K562 (cell line): ENCODE measurements at regions not wholly inside any gene's neighbourhood (a gene's known extent, or its start where the extent isn't known, plus 50 kb on each side); places are given as distances from the start of the nearest gene placed in this dataset.

Experiments used
- ATAC-seq: fragments of 200-7000 bp; cut with Tn5 transposase; 3 replicates; pipeline ENCODE4 v1.9.1; 2020; ENCODE audit warnings: moderate library complexity
- BruUV-seq: library from RNA; stranded (reverse); fragments of 400-500 nt; replicated peaks from 2 replicates; lab custom pipeline; 2021; lab: Mats Ljungman, UMichigan
- CTCF ChIA-PET: fragments of 300-600 bp; formaldehyde crosslinking; extraction: SDS; loops from one replicate; lab custom pipeline; 2021; ENCODE audit warnings: low intra/inter-chr PET ratio; lab: Yijun Ruan, JAX
- POLR2A ChIA-PET: fragments of 300-600, 350-650 bp; sonication (Branson Sonifier 250); formaldehyde crosslinking; extraction: SDS; loops from one replicate; lab custom pipeline; 2021; ENCODE audit warnings: antibody characterized with exemption, inconsistent platforms; lab: Yijun Ruan, JAX
- DNase-seq, 4 experiments: peaks; one replicate each; pipeline versions ENCODE4 v3.0.0 to v3.0.0-alpha.2; 2011 to 2018; ENCODE audit warnings: low spot score in 3 of 4, mixed read lengths in 3 of 4; ENCODE audit errors: extremely low read depth in 1 of 4
- FAIRE-seq: peaks from 2 replicates; lab custom pipeline; 2011; peaks lifted over from hg19 to GRCh38; lab: Jason Lieb, UNC
- H2AFZ ChIP-seq: 2 replicates; pipeline ENCODE4 v1.6.0; 2011; ENCODE audit warnings: low read depth, low read length, control low read depth, inconsistent platforms
- H3K27ac ChIP-seq: fragments of 200-600 bp; 3 replicates; pipeline ENCODE4 v1.8.0; 2011; ENCODE audit warnings: low read depth, mild to moderate bottlenecking, control low read depth, inconsistent platforms, low read length, moderate library complexity, mixed read lengths; ENCODE audit errors: extremely low read depth
- H3K27me3 ChIP-seq, 2 experiments: fragments of 300-600 bp in 1 of 2; 2 replicates in 1 of 2; 3 replicates in 1 of 2; pipeline versions ENCODE4 v1.6.0 to v1.8.0; 2011; ENCODE audit warnings: inconsistent platforms in 2 of 2, low read length in 2 of 2, mild to moderate bottlenecking in 1 of 2, mixed read lengths in 1 of 2, moderate library complexity in 1 of 2; ENCODE audit not compliant: control insufficient read depth in 2 of 2, insufficient read depth in 2 of 2
- H3K36me3 ChIP-seq: fragments of 300-600 bp; 3 replicates; pipeline ENCODE4 v1.8.0; 2011; ENCODE audit warnings: mild to moderate bottlenecking, low read length, inconsistent platforms; ENCODE audit not compliant: control insufficient read depth, insufficient read depth
- H3K4me1 ChIP-seq, 2 experiments: fragments of 200-600 bp in 1 of 2; replicated peaks in 1 of 2; 2 replicates in 1 of 2; 3 replicates in 1 of 2; pipeline versions ENCODE4 v1.5.1 to v1.8.0; 2011; ENCODE audit warnings: inconsistent platforms in 2 of 2, low read length in 2 of 2, mild to moderate bottlenecking in 1 of 2, mixed read lengths in 1 of 2, moderate library complexity in 1 of 2; ENCODE audit not compliant: control insufficient read depth in 2 of 2, insufficient read depth in 2 of 2
- H3K4me2 ChIP-seq: 2 replicates; pipeline ENCODE4 v1.6.1; 2011; ENCODE audit warnings: low read length, control low read depth, inconsistent platforms, mixed read lengths; ENCODE audit not compliant: insufficient read depth
- H3K4me3 ChIP-seq: fragments of 200-600 bp; sonication (generic), shearing (Covaris generic); 2 replicates; pipeline ENCODE4 v1.5.1; 2016; ENCODE audit warnings: control low read depth, inconsistent platforms
- H3K79me2 ChIP-seq: fragments of 200-600 bp; 3 replicates; pipeline ENCODE4 v1.8.0; 2011; ENCODE audit warnings: low read length, inconsistent platforms; ENCODE audit not compliant: control insufficient read depth, insufficient read depth
- H3K9ac ChIP-seq, 2 experiments: 2 replicates each; pipeline versions ENCODE4 v1.6.0 to v1.6.1; 2011; ENCODE audit warnings: low read depth in 2 of 2, low read length in 2 of 2, control low read depth in 1 of 2, inconsistent platforms in 1 of 2, mild to moderate bottlenecking in 1 of 2, mixed read lengths in 1 of 2; ENCODE audit not compliant: insufficient read depth in 1 of 2
- H3K9me1 ChIP-seq: one replicate; pipeline ENCODE4 v1.6.0; 2011; ENCODE audit warnings: inconsistent platforms, mild to moderate bottlenecking, low read length, moderate library complexity; ENCODE audit not compliant: control insufficient read depth, insufficient read depth
- H3K9me3 ChIP-seq: replicated peaks from 2 replicates; pipeline ENCODE4 v1.5.1; 2011; ENCODE audit warnings: low read depth, low read length, inconsistent platforms; ENCODE audit not compliant: control insufficient read depth, insufficient read depth
- H4K20me1 ChIP-seq: replicated peaks from 2 replicates; pipeline ENCODE4 v1.6.1; 2011; ENCODE audit warnings: low read length, inconsistent platforms, mixed read lengths; ENCODE audit not compliant: control insufficient read depth, insufficient read depth
- PATZ1 ChIP-seq: fragments of 250-450 bp; sonication (Bioruptor Pico); IDR thresholded peaks from 2 replicates; pipeline ENCODE4 v1.5.0; 2020; ENCODE audit warnings: mild to moderate bottlenecking, borderline replicate concordance
- TRIM24 ChIP-seq, 2 experiments: fragments of 450-650 bp; IDR thresholded peaks; 2 replicates each; pipeline ENCODE4 v1.6.1; 2016
- ZNF121 ChIP-seq: sonication (generic); formaldehyde crosslinking; conservative IDR thresholded peaks from 2 replicates; pipeline ENCODE4 v1.8.0; 2022; ENCODE audit warnings: missing genetic modification reagents
- WGBS: fragments of 100-300 bp; shearing (Covaris generic); methylation state at CpG from one replicate; pipeline ENCODE4 v1.1.6; 2016; ENCODE audit warnings: low coverage, mixed read lengths; ENCODE audit not compliant: insufficient coverage; ENCODE audit errors: missing lambda C conversion rate; 5-methylcytosine and 5-hydroxymethylcytosine counted together
- in situ Hi-C: fragments of 300-500 bp; cut with MboI; formaldehyde crosslinking; loops from 4 replicates; pipeline ENCODE4 v1.15.0; 2018; ENCODE audit warnings: inconsistent platforms, mixed read lengths
- intact Hi-C: fragments of 100-400 bp; cut with micrococcal nuclease; formaldehyde crosslinking; loops from 2 replicates; pipeline ENCODE4 v1.14.2; 2022
- TF ChIP-seq, protein P1 (sequence below), 2 experiments: fragments of 450-650 bp in 1 of 2; IDR thresholded peaks; 2 replicates each; pipeline ENCODE4 v1.6.1; 2011 to 2017; ENCODE audit warnings: low read depth in 2 of 2, antibody characterized with exemption in 1 of 2, borderline replicate concordance in 1 of 2, low read length in 1 of 2, mild to moderate bottlenecking in 1 of 2, mixed read lengths in 1 of 2; ENCODE audit not compliant: control insufficient read depth in 1 of 2

DNA sequence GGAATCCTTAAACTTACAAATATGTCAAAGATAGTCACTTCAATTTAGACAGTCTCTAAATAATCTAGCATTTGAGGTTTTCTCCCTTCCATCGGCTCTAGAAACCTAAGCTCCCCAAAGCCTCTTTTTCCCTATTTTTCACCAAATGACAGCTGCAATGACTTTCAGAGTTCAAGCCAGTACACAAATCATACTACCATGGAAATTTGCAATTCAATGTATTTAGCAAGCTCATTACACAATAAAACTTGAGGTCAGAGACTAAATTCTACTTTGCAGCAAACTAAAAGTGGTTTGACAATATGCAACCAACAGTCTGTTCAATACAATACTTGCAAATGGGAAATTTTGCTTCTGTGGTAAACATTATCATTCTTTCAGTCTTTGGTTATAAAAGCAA, 80.3 kb downstream of the SKIDA1 start (continued):
- TF ChIP-seq, protein P1, sequence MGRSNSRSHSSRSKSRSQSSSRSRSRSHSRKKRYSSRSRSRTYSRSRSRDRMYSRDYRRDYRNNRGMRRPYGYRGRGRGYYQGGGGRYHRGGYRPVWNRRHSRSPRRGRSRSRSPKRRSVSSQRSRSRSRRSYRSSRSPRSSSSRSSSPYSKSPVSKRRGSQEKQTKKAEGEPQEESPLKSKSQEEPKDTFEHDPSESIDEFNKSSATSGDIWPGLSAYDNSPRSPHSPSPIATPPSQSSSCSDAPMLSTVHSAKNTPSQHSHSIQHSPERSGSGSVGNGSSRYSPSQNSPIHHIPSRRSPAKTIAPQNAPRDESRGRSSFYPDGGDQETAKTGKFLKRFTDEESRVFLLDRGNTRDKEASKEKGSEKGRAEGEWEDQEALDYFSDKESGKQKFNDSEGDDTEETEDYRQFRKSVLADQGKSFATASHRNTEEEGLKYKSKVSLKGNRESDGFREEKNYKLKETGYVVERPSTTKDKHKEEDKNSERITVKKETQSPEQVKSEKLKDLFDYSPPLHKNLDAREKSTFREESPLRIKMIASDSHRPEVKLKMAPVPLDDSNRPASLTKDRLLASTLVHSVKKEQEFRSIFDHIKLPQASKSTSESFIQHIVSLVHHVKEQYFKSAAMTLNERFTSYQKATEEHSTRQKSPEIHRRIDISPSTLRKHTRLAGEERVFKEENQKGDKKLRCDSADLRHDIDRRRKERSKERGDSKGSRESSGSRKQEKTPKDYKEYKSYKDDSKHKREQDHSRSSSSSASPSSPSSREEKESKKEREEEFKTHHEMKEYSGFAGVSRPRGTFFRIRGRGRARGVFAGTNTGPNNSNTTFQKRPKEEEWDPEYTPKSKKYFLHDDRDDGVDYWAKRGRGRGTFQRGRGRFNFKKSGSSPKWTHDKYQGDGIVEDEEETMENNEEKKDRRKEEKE (IDR thresholded peaks at IDR 0.05; ENCODE audit: borderline replicate concordance in 1 of 2, control insufficient read depth in 1 of 2, low read depth in 2 of 2, low read length in 1 of 2), result no peak
- no peak for TF ChIP-seq TRIM24 (IDR thresholded peaks at IDR 0.05)

- in situ Hi-C loops, result no loop called here
- H3K79me2 ChIP-seq, result no peaks in the 10 kb centered on the region
- H3K4me1 ChIP-seq, result no peaks in the 10 kb centered on the region; a peak in 1 of 5 replicates
- peaks cover 6 to 12% of the 10 kb centered on the region in 2 experiments; a peak in 4 of 5 replicates for H3K27me3 ChIP-seq
- no peaks in the 10 kb centered on the region for H3K9me3 ChIP-seq
- no peaks in the 10 kb centered on the region for H3K9me1 ChIP-seq
- POLR2A ChIA-PET, result interaction anchor here (0.7 kb wide), 1 partner anchor 19 kb away, joined by 3 read pairs; no protein-coding TSS in a partner anchor
- intact Hi-C loops, result no loop called here
- CTCF ChIA-PET, result no interaction called here
- no peak for ATAC-seq
- no peak overlapping the region for H3K27ac ChIP-seq
- no peak for FAIRE-seq
- DNase-seq, result no peak
- no peak overlapping the region for H3K9ac ChIP-seq
- no peaks in the 10 kb centered on the region for H4K20me1 ChIP-seq
- no peak for TF ChIP-seq PATZ1 (CRISPR knock-in tag)
- TF ChIP-seq ZNF121 (CRISPR knock-in tag), result peak; percentile 52
- no TSS peak for BruUV-seq
- no peaks in the 10 kb centered on the region for H3K36me3 ChIP-seq
- no peak overlapping the region for H3K4me3 ChIP-seq
- H2AFZ ChIP-seq, result peak overlapping the region; percentile 40; the same call in 1 of the 2 replicates
- WGBS, result 20% methylated on average over 2 of the region's 2 CpGs
- no peak overlapping the region for H3K4me2 ChIP-seq
Observed at GRCh38 chr10:21441625-21442024, 83.9 kb downstream of the SKIDA1 start.
